HEK293 (cell line): ENCODE measurements at regions not wholly inside any gene's neighbourhood (a gene's known extent, or its start where the extent isn't known, plus 50 kb on each side); places are given as distances from the start of the nearest gene placed in this dataset.

ENCODE experiments used
- ZNF354C ChIP-seq: fragments of 450-650 bp; formaldehyde crosslinking; IDR thresholded peaks from 2 replicates; pipeline ENCODE4 v1.5.1; 2016; ENCODE audit warnings: missing biosample characterization, missing genetic modification characterization, low read depth, borderline replicate concordance
- ZNF707 ChIP-seq: fragments of 450-650 bp; formaldehyde crosslinking; IDR thresholded peaks from 2 replicates; pipeline ENCODE4 v1.5.1; 2016; ENCODE audit warnings: missing biosample characterization, missing genetic modification characterization
- TF ChIP-seq, protein P1 (sequence below): fragments of 450-650 bp; formaldehyde crosslinking; IDR thresholded peaks from 2 replicates; pipeline ENCODE4 v1.5.1; 2016; ENCODE audit warnings: missing biosample characterization, missing genetic modification characterization, borderline replicate concordance

DNA sequence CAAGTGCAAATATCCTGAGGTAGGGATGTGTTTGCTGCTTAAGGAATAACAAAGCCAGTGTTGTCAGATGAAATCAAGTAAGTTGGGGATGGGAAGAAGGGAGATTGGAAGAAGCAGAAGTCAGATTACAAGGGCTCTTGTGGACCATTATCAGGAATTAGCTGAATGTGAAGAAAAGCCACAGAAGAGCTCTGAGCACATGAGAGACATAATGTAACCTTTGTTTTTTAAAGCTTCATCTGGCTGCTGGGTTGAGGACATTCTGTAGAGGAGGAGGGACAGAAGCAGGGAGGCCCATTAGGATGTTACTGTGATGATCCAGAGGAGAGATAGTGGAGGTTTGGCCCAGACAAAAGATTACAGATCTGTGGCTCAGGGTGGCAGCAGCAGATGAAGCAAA, 111.7 kb downstream of the DUSP10 start:
- TF ChIP-seq, protein P1, sequence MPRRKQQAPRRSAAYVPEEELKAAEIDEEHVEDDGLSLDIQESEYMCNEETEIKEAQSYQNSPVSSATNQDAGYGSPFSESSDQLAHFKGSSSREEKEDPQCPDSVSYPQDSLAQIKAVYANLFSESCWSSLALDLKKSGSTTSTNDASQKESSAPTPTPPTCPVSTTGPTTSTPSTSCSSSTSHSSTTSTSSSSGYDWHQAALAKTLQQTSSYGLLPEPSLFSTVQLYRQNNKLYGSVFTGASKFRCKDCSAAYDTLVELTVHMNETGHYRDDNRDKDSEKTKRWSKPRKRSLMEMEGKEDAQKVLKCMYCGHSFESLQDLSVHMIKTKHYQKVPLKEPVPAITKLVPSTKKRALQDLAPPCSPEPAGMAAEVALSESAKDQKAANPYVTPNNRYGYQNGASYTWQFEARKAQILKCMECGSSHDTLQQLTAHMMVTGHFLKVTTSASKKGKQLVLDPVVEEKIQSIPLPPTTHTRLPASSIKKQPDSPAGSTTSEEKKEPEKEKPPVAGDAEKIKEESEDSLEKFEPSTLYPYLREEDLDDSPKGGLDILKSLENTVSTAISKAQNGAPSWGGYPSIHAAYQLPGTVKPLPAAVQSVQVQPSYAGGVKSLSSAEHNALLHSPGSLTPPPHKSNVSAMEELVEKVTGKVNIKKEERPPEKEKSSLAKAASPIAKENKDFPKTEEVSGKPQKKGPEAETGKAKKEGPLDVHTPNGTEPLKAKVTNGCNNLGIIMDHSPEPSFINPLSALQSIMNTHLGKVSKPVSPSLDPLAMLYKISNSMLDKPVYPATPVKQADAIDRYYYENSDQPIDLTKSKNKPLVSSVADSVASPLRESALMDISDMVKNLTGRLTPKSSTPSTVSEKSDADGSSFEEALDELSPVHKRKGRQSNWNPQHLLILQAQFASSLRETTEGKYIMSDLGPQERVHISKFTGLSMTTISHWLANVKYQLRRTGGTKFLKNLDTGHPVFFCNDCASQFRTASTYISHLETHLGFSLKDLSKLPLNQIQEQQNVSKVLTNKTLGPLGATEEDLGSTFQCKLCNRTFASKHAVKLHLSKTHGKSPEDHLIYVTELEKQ (tag by site-specific recombination): no peak
- no peak for TF ChIP-seq ZNF354C (tag by site-specific recombination)
- no peak for TF ChIP-seq ZNF707
